Loucy (cell line): ENCODE measurements at regions not wholly inside any gene's neighbourhood (a gene's known extent, or its start where the extent isn't known, plus 50 kb on each side); places are given as distances from the start of the nearest gene placed in this dataset.

Source experiments
- EZH2phosphoT487 ChIP-seq: fragments of 200-600 bp; IDR thresholded peaks from 2 replicates; pipeline ENCODE4 v1.6.1; 2018; ENCODE audit warnings: antibody characterized with exemption, mild to moderate bottlenecking, moderate library complexity, borderline replicate concordance
- TF ChIP-seq, protein P1 (sequence below): fragments of 200-600 bp; sonication (generic); conservative IDR thresholded peaks from 2 replicates; pipeline ENCODE4 v1.5.1; 2014; ENCODE audit warnings: mild to moderate bottlenecking, antibody characterized with exemption, low read length

DNA sequence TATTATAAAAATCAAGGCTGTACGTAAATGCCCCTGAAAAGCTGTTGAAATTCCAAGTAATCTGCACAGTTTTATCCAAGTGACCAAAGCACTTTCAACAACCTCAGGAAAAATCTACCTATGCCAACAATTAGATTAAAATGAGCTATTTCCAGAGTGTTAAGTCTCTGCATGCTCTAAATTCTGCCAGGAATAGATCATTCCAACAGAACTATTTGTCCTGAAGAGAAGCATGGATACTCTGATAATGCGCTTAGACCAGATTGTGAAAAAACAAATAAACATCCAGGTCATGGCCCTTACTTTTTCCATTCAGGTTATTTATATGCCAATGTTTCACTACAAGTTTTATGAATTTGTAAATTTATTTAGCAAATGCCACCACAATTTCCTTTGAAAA, 59.1 kb downstream of the PLK2 start:
- TF ChIP-seq, protein P1, sequence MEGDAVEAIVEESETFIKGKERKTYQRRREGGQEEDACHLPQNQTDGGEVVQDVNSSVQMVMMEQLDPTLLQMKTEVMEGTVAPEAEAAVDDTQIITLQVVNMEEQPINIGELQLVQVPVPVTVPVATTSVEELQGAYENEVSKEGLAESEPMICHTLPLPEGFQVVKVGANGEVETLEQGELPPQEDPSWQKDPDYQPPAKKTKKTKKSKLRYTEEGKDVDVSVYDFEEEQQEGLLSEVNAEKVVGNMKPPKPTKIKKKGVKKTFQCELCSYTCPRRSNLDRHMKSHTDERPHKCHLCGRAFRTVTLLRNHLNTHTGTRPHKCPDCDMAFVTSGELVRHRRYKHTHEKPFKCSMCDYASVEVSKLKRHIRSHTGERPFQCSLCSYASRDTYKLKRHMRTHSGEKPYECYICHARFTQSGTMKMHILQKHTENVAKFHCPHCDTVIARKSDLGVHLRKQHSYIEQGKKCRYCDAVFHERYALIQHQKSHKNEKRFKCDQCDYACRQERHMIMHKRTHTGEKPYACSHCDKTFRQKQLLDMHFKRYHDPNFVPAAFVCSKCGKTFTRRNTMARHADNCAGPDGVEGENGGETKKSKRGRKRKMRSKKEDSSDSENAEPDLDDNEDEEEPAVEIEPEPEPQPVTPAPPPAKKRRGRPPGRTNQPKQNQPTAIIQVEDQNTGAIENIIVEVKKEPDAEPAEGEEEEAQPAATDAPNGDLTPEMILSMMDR = no peak
- TF ChIP-seq EZH2phosphoT487 = no peak
